EL (cell line): ENCODE measurements at regions not wholly inside any gene's neighbourhood (a gene's known extent, or its start where the extent isn't known, plus 50 kb on each side); places are given as distances from the start of the nearest gene placed in this dataset.

Experiments
- DNase-seq: peaks from one replicate; pipeline ENCODE4 v3.0.0-alpha.2; 2016

DNA sequence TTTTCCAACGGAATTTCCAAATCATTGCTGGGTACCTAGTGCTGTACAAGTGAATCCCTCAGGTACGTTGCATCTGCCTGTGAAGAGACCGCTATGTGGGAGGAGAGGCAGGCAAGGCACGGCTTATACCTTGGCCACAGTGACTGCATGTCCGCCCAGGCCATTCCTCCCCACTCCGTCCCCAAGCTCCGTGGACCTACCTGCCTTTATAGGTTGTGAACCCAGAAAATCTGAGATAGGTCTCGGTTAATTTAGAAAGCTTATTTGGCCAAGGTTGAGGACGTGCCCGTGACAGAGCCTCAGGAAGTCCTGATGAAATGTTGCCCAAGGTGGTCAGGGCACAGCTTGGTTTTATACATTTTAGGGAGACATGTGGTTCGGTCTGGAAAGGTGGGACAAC is 218.5 kb upstream of the TSHZ3 start:
- DNase-seq = no peak

DNA sequence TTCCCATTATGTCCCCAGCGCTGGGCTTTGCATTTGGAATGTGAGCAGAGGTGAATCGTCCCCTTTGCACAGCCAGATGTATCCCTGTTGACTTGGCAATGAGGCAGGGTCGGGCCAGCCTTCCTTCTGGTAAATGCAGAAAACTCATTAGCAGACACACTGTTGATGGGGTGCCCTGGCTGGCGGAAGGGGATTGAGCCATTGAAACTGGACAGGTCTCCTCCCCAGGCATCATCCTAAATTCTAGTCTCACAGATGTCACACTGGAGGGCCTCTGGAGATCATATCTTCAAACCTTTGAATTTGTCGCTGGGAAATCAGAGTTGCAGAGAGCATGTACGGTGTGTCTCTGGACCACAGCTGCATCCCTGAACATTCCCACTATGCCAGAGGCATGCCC is 219.5 kb upstream of the TSHZ3 start:
- no peak for DNase-seq

DNA sequence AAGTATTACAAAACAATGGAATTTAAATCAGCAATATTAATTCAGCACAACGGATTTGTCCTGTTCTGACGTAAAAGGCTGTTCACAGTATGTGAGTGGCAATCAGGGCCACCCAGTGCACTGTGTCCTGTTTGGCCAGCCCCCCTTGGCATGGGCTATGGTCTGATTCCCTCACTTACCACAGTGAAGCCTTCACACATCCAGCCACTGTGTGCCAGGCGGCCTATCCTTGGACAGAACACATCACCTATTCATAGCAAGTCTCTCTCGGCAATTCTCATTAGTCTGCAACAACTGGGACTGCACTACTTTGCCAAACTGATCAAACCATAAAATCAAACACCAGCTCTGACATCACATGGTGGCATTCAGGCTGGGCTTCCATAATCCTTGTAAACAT is 221.5 kb upstream of the TSHZ3 start:
- DNase-seq = no peak

DNA sequence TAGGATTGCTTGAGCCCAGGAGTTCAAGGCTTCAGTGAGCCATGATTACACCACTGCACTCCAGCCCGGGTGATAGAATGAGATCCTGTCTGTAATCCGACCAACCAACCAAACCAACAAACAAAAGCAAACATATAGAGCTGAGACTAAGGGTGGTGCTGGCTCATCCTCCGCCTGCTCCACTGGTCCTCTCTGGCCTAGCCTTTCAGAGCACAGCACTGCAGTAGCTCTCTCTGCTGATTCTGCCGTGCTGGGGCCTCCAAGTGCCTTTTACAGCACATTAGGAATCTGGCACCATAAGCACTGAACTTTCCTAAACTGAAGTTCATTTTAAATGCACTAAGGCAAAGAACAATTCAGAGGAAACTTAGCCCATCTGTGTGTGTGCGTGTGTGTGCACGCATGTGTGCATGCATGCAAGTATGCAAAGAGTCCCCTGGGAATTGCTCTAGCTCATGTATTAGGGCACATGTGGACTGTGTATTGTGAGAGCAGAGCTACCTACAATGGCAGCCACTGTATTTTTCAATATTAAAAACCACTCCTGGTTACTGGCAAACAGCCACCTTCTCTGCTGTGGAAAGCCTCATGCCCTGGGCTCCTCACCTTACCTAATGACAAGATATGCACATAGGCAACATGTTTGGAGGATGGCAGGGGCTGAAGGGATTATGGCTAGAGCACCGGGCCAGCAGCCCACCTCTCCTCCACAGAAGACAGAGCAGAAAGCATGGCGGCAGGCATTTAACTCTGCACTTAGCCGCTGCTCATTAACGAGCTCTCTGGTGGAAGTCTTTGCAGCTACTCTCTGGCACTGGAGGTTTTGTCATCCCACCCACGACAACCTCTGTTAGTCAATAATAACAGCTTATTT is 223.1 kb upstream of the TSHZ3 start:
- DNase-seq = no peak

DNA sequence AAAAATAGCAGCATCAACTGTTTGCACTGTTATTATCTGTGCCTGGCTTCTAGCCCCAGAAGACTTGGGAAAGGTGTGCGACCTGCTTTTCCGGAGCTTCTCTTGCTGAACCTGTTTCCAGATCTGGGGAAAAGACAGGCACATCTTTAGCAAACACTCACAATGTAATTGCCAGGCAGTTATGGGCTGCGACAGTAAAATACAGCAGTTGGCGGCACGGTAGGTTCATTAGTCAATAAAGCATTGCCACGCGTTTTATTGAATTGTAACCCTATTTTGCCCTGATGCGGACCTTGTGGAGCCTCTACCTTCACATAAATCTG is 223.7 kb upstream of the TSHZ3 start:
- no peak for DNase-seq

DNA sequence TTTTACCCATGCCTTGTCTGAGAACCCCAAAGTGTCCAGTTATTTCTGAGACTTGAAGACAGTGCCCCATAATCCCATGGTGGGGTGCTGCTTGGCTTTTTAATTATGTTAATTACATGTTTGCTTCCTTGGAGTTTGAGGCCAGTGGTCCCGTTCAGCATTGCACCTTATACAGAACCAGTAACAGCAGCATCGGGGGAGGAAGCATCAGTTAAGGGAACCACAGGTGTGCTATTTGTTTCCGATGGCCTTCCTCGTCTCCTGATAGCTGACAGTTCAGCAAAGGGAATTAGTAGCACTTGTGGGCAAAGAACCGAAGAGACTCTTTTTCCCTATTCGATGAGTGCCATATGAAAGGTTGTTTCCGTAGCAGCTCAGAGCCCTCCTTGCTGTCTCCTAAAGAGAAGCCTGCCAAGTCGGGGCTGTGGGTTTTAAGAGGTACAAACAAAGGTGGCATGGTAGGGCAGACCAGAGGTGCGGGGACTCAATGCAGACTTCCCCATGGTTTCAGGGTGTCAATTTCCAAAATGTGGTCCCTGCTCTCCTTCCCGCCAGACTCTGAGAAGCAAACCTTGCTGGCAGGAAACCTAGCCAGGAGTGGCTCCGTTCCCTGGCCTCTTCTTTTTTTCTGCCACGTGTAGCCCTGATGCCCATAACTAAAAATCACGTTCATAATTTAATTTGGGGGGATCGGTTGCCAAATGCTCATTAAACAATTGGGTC is 225.2 kb upstream of the TSHZ3 start:
- DNase-seq = no peak

DNA sequence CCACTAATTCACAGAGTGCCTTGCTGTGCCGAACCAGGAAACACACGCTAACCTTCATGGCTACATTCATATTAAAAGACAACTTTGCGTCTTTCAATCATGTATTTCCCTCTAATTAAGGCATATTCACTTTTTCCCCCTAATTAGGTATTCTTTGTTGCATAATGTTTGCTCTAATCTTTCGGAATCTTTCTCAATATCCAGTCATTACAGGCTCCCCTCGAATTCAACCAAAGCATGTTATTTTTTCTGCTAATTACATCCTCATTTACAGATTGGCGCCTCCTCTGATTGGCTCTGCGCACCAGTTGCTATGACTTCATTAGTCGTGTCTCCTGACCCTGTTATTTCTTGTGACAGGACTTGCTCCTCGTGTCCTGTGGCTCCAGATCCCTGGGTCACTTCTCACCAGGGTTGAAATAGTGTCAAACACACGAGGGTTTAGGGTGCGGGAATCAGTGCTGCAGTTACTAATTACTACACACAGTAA is 226.7 kb upstream of the TSHZ3 start:
- no peak for DNase-seq

DNA sequence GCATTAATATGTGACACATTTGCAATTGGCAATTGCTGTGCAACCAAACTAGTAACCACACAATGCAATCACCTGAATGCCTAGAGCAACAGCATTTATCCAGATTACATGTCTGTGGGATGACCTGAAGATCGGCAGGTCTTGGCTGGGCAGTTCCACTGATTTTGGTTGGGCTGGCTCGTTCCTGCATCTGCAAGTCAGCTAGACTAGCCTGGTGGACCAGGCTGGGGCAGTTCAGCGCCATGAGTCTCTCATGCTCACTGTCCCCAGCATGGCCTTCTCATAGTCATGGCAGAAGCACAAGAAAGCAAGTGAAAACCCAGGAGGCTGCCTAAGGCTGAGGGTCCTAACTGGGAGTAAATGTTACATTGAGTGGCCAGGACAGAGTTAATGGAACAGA is 229.1 kb upstream of the TSHZ3 start:
- DNase-seq = no peak

DNA sequence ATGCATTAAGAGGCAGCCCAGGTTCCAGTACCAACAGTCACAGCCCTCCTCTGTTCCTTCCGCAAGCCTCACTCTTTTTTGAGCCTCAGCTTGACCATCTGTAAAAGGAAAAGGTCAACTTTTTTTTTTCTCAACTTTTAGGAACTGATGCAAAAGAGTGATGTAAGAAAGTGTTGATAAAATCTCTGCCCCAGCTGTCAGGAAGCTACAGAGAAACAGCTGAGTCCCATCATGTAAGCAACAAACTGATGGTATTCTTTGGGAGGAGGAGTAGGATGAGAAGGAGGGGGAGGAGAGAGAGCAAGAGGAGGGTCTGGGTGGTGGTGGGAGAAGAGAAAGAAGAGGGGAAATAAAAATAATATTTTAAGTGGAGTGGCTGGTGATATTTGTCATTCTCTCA is 233.9 kb upstream of the TSHZ3 start:
- DNase-seq = no peak

DNA sequence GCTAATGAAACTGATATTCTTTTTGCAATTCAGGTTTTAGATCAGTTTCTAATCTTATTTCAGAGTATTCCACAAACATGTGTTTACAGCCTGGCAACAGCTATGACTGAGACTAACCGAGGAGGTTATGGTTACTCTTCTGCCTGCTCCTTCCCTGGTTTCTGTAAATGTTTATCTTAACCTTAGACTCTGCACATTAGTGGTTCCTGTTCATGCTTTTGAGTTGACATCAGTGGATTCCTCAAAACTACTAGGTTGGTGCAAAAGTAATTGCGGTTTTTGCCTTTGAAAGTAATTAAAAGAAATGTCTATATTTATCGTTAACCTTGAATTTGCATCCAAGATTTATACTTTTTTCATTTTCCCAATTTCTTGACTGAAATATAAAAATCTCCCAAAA is 237.0 kb upstream of the TSHZ3 start:
- no peak for DNase-seq

DNA sequence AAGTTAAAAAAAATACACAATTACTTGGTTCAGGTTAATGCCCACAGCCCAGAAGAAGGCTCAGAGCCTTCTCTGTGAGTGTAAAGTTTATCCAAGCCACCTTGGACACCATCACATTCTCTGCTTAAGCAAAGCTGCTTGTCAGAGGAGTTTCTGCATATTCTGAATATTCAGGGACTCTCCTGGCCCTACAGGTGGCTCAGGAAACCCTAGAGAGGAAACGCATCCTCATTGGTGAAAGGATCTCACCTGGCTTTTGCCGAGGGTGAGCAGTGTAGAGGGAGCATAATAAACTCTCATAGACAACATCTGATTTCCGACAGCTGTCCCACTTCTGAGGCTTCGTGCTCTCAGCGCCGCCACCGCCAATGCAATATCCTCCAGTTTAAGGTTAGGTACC is 239.9 kb upstream of the TSHZ3 start:
- no peak for DNase-seq

DNA sequence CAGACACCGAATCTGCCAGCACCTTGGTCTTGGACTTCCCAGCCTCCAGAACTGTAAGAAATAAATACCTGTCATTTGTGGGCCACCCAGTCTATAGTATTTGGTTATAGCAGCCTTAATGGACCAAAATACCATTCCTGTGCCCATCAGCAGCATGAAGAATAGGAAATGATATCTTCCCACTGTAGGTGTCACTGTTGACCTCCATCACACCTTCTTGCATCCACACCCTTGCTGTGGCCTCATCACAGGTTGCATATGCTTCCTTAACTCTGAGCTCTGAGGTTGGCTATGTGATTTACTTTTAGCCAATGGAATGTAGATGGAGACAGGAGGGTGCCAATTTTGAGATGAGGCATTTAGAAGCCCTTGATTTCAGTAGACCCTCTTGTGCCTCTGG is 242.0 kb upstream of the TSHZ3 start:
- no peak for DNase-seq

DNA sequence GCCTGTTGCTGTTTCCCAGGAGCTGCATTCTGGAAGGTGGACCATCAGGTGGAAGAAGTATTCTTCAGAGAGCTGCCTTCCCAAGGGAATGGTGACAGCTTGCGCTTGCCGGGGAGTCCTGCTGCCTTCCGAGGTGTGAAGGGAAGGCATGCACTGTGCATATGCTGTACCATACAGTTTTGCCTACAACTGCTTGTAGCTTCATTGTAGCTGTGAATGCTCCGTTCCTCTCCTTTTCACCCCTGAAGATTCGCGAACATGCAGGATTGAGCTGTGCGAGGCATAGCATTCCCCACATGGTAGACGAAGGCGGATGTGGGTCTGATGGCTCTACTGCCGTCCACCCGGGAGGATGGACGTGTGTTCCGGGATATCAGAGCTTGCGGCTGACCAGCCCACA is 243.2 kb upstream of the TSHZ3 start:
- DNase-seq = no peak

DNA sequence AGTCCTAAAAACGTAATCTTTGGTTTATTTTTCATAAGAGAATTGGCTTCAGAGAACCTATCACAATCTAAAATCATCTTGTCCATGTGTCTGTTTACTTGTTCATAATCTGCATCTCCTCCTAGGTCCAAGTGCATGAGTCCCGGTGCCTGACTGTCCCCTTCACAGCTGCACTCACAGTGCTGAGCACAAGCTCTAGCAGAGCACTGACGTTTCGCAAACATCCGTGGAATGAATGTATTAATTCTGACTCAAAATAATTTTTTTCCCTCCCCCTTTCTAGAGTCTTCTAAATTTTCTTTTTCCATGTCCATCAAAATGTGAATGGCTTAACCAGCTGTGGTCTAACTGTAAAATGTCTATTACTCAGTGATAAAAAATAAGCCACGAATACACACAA is 245.5 kb upstream of the TSHZ3 start:
- no peak for DNase-seq

DNA sequence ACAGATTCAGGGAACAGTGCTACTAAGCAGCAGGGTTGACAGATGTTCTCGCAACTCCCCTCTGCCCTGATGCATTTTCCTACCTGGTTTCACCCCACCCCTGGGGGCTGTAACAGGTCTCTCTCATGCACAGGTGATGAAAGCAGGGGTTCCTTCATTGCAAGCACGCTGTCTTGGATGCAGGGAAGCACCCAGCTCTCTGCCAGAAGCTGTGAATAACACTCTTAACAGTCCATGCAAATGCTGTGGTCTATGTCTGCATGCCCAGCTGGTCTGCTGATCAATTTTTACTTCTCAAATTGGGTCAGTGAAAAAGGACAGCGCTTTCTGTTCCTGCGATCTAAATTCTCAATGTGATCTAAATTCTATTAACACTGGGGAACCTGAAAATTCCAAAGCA is 246.3 kb upstream of the TSHZ3 start:
- no peak for DNase-seq

DNA sequence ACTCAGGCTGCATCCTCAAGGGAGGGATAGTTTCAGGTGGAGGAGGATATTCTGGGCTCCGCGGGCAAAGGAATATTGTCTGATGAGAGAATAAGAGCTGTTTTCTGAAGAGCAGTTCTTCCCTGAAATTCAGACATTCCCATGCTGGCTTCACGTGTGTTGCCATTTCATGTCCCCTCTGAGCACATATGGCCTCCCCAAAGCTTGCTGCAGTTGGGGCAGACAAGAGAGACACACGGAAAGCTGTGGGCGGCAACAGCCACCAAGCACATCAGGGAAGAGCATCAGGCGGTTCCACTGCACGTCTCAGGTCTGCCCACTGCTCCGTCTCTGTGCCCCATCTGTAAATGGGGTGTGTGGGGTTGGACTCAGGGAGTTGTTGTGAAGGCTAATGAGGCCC is 247.5 kb upstream of the TSHZ3 start:
- DNase-seq = no peak

DNA sequence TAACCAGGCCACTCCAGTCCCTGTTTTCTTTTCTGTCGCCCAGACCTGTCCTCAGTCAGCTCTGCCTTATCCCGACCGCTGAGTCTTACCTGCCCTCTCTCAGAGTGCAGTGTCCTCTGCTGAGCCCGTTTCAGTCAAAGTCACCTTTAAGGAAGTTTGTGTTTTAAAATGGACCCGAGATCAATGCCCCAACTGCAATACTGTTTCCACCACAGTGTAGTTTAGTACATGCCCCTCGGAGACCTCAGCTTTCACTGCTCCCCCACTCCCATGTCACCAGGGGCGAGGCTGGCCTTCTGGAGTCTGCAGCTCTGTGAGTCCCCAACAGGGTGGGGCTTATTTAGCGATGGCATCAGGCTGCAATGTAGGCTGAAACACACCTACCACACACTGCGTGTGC is 248.4 kb upstream of the TSHZ3 start:
- DNase-seq = no peak

DNA sequence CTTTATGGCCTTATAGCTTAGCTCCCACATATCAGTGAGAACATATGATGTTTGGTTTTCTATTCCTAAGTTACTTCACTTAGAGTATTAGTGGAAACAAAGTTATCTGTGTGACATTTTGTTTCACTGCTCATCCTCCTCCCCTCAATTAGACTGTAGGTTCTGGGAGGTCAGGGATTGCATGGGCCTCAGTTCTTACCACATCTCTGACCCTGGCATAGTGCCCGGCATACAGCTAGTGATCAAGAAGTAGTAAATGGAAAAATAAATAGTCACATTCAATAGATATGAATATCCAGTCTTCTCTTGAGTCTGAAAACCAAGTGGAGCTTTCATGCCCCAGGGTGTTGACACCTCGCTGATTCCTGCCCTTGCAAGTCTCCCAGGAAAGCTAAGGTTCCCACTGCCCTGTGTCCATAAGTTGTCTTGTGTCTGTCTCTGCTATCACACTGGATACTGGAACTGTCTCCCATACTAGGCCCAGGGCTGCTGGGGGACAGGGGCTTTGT is 249.5 kb upstream of the TSHZ3 start:
- no peak for DNase-seq

DNA sequence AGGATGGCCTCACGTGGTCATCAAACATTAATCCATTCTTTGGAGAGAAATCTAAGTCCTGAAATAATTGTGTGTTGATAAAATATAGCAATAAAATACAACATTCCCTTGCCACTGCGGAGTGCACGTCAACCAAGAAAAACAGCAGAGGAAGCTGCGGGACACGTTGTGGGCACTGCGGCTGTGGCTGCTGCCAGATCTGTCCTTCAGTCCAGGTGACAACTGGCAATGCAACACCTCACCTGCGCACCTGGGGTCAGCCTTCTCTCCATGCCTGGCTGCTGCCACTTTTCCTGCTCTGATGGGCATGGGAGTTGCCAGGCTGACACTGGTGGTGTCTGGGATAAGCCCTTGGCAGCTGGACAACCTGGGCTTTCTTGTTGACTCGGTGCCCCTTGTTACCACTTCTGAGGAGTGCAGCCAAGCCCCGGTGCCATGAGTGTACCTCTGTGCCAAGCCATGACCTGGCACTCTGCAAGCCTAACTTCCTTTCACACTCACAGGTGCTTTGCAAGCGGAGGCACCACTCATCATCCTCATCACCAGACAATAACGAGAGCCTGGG is 251.6 kb upstream of the TSHZ3 start:
- no peak for DNase-seq

DNA sequence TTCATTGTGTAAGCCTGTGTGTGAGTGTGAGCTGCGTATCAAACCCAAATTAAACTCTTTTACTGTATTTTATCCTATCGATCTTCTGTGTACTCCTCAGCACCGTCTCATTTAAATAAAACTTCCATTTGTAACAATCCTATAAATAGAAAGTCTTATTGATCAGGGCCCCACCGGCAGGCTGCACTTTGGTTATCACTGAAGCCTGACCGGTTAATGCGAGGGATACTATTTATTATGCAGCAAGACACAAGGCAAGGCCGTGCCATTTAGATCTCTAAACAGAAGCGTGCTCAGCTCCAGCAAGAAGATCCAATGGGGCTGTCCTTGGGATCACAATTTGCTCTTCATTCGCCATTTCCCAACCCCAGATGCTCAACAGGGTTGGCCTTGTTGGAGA is 252.6 kb upstream of the TSHZ3 start:
- DNase-seq = no peak

DNA sequence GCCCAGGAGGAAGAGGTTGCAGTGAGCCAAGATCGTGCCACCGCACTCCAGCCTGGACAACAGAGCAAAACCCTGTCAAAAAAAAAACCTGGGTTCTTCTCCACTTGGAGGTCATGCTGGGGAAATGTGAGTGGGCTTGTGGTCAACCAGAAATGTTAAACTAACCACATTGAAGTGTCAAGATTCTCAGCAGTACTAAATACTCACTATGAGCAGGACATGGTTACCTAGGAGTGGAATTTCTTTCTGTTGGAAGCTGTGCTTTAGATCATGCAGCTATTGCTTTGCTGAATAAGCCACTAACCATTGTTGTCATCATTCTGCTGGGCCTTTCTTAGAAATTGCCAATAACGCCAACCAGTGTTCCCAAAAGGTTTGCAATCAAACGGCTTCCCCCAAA is 253.3 kb upstream of the TSHZ3 start:
- no peak for DNase-seq

DNA sequence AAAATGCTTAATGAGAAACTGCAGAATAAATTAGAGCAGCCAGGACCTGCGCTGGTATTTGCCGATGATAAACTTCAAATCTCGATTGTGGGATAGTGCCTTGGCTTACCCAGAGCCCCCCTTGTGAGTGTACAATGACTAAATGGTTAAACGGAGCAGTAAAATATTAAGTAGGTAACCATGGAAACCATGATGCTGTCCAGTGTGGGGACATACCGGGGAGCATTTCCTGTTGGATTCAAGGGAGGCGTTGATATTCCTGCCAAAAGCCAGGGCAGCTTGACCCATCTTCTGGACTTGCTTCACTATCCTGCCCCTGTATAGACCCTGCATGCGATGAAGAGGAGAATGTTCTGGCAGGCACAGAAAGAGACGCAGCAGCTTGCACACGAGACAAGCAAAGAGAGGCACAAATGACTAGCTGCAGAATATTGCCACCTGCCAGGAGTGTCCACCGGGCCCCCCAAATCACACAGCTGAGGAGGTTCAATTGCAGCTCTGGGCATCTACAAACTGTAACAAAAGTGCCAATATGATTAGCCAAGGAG is 255.3 kb upstream of the TSHZ3 start:
- DNase-seq = no peak

DNA sequence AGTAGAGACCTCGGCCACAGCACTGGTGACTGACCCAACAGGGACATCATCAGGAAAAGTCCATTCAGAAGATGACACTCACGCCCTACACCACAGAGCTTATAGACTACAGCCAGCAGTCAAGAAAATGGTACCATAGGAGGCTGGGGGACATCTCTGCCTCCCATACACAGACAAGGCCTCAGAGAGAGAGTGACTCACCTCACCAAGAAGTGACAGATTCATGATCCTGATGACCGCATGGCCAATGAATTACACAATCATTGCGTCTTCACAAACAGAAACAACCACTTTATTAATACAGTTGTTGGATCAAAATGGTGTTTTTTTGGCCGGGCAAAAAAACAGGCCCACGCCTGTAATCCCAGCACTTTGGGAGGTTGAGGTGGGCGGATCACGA is 260.8 kb upstream of the TSHZ3 start:
- DNase-seq = no peak
